ENCODE measurements at regions not wholly inside any gene's neighbourhood (a gene's known extent, or its start where the extent isn't known, plus 50 kb on each side); places are given as distances from the start of the nearest gene placed in this dataset.

GRCh38 chr2:129681788-129682187, 297.7 kb upstream of the RAB6C start:
- ATAC-seq: no peak
- intact Hi-C loops (cut with micrococcal nuclease; ENCODE audit: unreplicated experiment) (no loop called here), in situ Hi-C loops (cut with HindIII; ENCODE audit: extremely low pct_ligation_motif_present, low pct_unique_long_range_greater_than_20kb) (no loop called here)
- Histone ChIP-seq H3K9me3 (ENCODE audit: low read length) (no peaks in the 10 kb centered on the region), H3K36me3 (replicated peaks in 1 of 2; ENCODE audit: control insufficient read depth in 1 of 2, insufficient read depth in 2 of 2, low read length in 2 of 2) (no peaks in the 10 kb centered on the region), H3K27ac (ENCODE audit: extremely low read length, insufficient read depth, low read length) (no peak overlapping the region), H3K27me3 (ENCODE audit: control insufficient read depth in 1 of 2, insufficient read depth in 2 of 2, low read length in 2 of 2) (no peaks in the 10 kb centered on the region; a peak in 1 of 5 replicates), H4K20me1 (ENCODE audit: insufficient read depth, low read length) (no peaks in the 10 kb centered on the region), H3K79me2 (ENCODE audit: insufficient read depth, low read length) (no peaks in the 10 kb centered on the region), H3K4me1 (ENCODE audit: insufficient read depth, low read length) (peaks cover 9% of the 10 kb centered on the region; the same call in 1 of the 2 replicates), H2AFZ (ENCODE audit: low read length) (no peak overlapping the region), H3K9ac (ENCODE audit: insufficient read depth, low read depth, low read length) (no peak overlapping the region), H3K4me3 (replicated peaks in 1 of 3; ENCODE audit: insufficient read depth in 1 of 3, low read depth in 2 of 3, low read length in 3 of 3) (no peak overlapping the region), H3K4me2 (ENCODE audit: low read depth, low read length) (no peak overlapping the region)
- TF ChIP-seq AHR (CRISPR knock-in tag; IDR thresholded peaks at IDR 0.05) (no peak), EED (CRISPR knock-in tag; IDR thresholded peaks at IDR 0.05) (no peak), CENPX (CRISPR knock-in tag; IDR thresholded peaks at IDR 0.05) (no peak), IKZF4 (CRISPR knock-in tag; IDR thresholded peaks at IDR 0.05; ENCODE audit: borderline replicate concordance, low read depth, not compliant biosample characterization) (no peak), MXD1 (CRISPR knock-in tag; IDR thresholded peaks at IDR 0.05) (no peak), MTF2 (CRISPR knock-in tag; IDR thresholded peaks at IDR 0.05; ENCODE audit: borderline replicate concordance) (no peak), RAD21 (CRISPR knock-in tag; IDR thresholded peaks at IDR 0.05) (no peak), ADNP (CRISPR knock-in tag; IDR thresholded peaks at IDR 0.05) (no peak), ZBTB3 (CRISPR knock-in tag; IDR thresholded peaks at IDR 0.05; ENCODE audit: borderline replicate concordance, low read depth) (no peak), POLR2AphosphoS2 (IDR thresholded peaks at IDR 0.05; ENCODE audit: low read depth, low read length) (no peak), MAFK (conservative IDR thresholded peaks at IDR 0.05 in 1 of 2, IDR thresholded peaks at IDR 0.05 in 1 of 2; ENCODE audit: low read length in 2 of 2) (peak; percentile 28 to 72; a peak in 3 of 4 replicates), RFX5 (IDR thresholded peaks at IDR 0.05; ENCODE audit: low read depth, low read length) (no peak), SP1 (IDR thresholded peaks at IDR 0.05) (no peak), SP1 (CRISPR knock-in tag; IDR thresholded peaks at IDR 0.05) (no peak), MYC (CRISPR knock-in tag; IDR thresholded peaks at IDR 0.05; ENCODE audit: borderline replicate concordance) (no peak), MAFF (IDR thresholded peaks at IDR 0.05; ENCODE audit: low read depth, low read length) (peak; percentile 41; the same call in 1 of the 2 replicates)
- ChIA-PET CTCF (ENCODE audit: low intra/inter-chr PET ratio, low total read pairs) (no interaction called here), POLR2A (no interaction called here)
- no TSS peak for BruUV-seq (replicated peaks)
- 2% methylated on average over 1 of the region's 1 CpG for WGBS (ENCODE audit: low lambda C conversion rate)
- no peak for DNase-seq (ENCODE audit: low spot score)
- FAIRE-seq: no peak
